Spleen (tissue), 11 donors: ENCODE measurements at regions not wholly inside any gene's neighbourhood (a gene's known extent, or its start where the extent isn't known, plus 50 kb on each side); places are given as distances from the start of the nearest gene placed in this dataset.

ENCODE experiments used
- DNase-seq: peaks from one replicate; pipeline ENCODE4 v3.0.0-alpha.2; 2020
- H3K27ac ChIP-seq, 8 donors: fragments of 200-600 bp; sonication (generic) in 7 of 8; 1 replicate in 4 of 8; 2 replicates in 4 of 8; pipeline versions ENCODE4 v1.5.0 to v1.8.0; 2016 to 2021; ENCODE audit warnings: inconsistent platforms in 4 of 8, mild to moderate bottlenecking in 4 of 8, moderate library complexity in 1 of 8
- H3K27me3 ChIP-seq, 7 donors: fragments of 200-600 bp; sonication (generic) in 6 of 7; replicated peaks in 1 of 7; 1 replicate in 4 of 7; 2 replicates in 3 of 7; pipeline versions ENCODE4 v1.5.0 to v1.8.0; 2016 to 2021; ENCODE audit warnings: inconsistent platforms in 3 of 7, mild to moderate bottlenecking in 1 of 7
- H3K36me3 ChIP-seq, 6 donors: fragments of 200-600 bp; sonication (generic) in 5 of 6; 1 replicate in 4 of 6; 2 replicates in 2 of 6; pipeline versions ENCODE4 v1.5.0 to v1.8.0; 2016 to 2021; ENCODE audit warnings: inconsistent platforms in 2 of 6
- H3K4me1 ChIP-seq, 6 donors: fragments of 200-600 bp; sonication (generic) in 5 of 6; 1 replicate in 3 of 6; 2 replicates in 3 of 6; pipeline versions ENCODE4 v1.5.0 to v1.8.0; 2016 to 2021; ENCODE audit warnings: inconsistent platforms in 3 of 6
- H3K4me3 ChIP-seq, 8 donors: fragments of 200-600 bp; sonication (generic) in 7 of 8; 1 replicate in 4 of 8; 2 replicates in 4 of 8; pipeline versions ENCODE4 v1.5.0 to v1.8.0; 2016 to 2021; ENCODE audit warnings: inconsistent platforms in 4 of 8, mild to moderate bottlenecking in 4 of 8, moderate library complexity in 2 of 8
- H3K9me3 ChIP-seq, 8 donors: fragments of 200-600 bp; sonication (generic) in 7 of 8; 1 replicate in 4 of 8; 2 replicates in 4 of 8; pipeline versions ENCODE4 v1.5.0 to v1.8.0; 2016 to 2021; ENCODE audit warnings: inconsistent platforms in 4 of 8
- POLR2A ChIP-seq, 3 donors: fragments of 450-650 bp; IDR thresholded peaks; one replicate each; pipeline ENCODE4 v1.5.1; 2017; ENCODE audit warnings: antibody characterized with exemption in 3 of 3, mild to moderate bottlenecking in 1 of 3
- POLR2AphosphoS5 ChIP-seq, 3 donors: sonication (generic); formaldehyde crosslinking; IDR thresholded peaks; one replicate each; pipeline ENCODE4 v1.5.1; 2017; ENCODE audit warnings: antibody characterized with exemption in 3 of 3
- WGBS, 5 donors: extraction: QIAGEN DNeasy Blood & Tissue Kit in 3 of 5; methylation state at CpG; one replicate each; pipeline versions ENCODE4 v1.1.5 to v1.1.7; 2013 to 2018; 5-methylcytosine and 5-hydroxymethylcytosine counted together
- intact Hi-C: fragments of 100-400 bp; cut with DNase I; formaldehyde crosslinking; loops from one replicate; pipeline ENCODE4 v1.15.0; 2023; ENCODE audit warnings: low total_unique reads
- TF ChIP-seq, protein P1 (sequence below), 11 experiments: fragments of 200-600 bp in 7 of 11; fragments of 450-650 bp in 4 of 11; sonication (generic) in 4 of 11; IDR thresholded peaks in 8 of 11; conservative IDR thresholded peaks in 3 of 11; 1 replicate in 7 of 11; 2 replicates in 4 of 11; pipeline versions ENCODE4 v1.4.0 to v1.8.0; 2016 to 2021; ENCODE audit warnings: antibody characterized with exemption in 11 of 11, inconsistent platforms in 4 of 11, mild to moderate bottlenecking in 1 of 11
- donor health status: healthy with polysubstance abuse.
- donor health status: DM: no; HTN: no; CAD: no; lungs with moderate emphysema.
- donor health status: DM: no; HTN: no; CAD: no.
- donor health status: Bipolar disorder and iron deficiency.
- donor health status: healthy.
- donor health status: DM: no; HTN: no; CAD: no.
- donor health status: DM: yes; HTN: yes; CAD: no.

DNA sequence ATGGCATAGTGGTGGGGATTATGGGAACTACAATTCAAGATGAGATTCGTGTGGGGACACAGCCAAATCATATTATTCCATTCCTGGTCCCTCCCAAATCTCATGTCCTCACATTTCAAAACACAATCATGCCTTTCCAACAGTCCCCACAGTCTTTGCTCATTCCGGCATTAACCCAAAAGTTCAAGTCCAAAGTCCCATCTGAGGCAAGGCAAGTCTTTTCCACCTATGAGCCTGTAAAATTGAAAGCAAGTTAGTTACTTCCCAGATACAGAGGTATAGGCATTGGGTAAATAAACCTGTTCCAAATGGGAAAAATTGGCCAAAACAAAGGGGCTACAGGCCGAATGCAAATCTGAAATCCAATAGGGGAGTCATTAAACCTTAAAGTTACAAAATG lies 1063.2 kb downstream of the CDH11 start:
- intact Hi-C loops = no loop called here
- 73 to 87% (median 82%) methylated on average over 3 of the region's 3 CpGs for WGBS, 5 donors
- TF ChIP-seq, protein P1, sequence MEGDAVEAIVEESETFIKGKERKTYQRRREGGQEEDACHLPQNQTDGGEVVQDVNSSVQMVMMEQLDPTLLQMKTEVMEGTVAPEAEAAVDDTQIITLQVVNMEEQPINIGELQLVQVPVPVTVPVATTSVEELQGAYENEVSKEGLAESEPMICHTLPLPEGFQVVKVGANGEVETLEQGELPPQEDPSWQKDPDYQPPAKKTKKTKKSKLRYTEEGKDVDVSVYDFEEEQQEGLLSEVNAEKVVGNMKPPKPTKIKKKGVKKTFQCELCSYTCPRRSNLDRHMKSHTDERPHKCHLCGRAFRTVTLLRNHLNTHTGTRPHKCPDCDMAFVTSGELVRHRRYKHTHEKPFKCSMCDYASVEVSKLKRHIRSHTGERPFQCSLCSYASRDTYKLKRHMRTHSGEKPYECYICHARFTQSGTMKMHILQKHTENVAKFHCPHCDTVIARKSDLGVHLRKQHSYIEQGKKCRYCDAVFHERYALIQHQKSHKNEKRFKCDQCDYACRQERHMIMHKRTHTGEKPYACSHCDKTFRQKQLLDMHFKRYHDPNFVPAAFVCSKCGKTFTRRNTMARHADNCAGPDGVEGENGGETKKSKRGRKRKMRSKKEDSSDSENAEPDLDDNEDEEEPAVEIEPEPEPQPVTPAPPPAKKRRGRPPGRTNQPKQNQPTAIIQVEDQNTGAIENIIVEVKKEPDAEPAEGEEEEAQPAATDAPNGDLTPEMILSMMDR (IDR thresholded peaks at IDR 0.05 in 8 of 11, conservative IDR thresholded peaks at IDR 0.05 in 3 of 11) = no peak
- TF ChIP-seq POLR2AphosphoS5 (IDR thresholded peaks at IDR 0.05) (no peak), POLR2A (IDR thresholded peaks at IDR 0.05) (no peak)

DNA sequence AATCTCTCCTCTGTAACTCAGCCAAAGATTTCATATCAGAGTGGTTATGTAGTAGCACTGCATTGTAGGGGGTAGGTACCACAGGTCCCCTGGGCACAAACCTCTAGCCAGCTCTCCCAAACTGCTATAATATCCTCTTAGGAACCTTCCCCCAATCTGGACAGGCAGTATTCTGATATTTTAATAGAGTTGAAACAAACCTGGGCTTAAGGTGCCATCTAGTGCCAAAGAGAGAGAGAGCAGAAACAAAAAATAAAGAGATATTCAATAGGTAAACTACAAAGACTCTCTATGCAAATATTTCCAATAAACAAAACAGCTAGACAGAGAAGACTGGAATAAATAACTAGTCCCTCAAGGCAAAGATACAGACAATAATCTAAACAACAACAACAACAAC lies 1070.0 kb downstream of the CDH11 start:
- H3K4me3 ChIP-seq = no peak overlapping the region
- H3K4me1 ChIP-seq = no peaks in the 10 kb centered on the region
- intact Hi-C loops = no loop called here
- H3K36me3 ChIP-seq = no peaks in the 10 kb centered on the region
- no peak for DNase-seq
- H3K27ac ChIP-seq = no peak overlapping the region
- H3K27me3 ChIP-seq = no peaks in the 10 kb centered on the region
- TF ChIP-seq, protein P1 (IDR thresholded peaks at IDR 0.05 in 8 of 11, conservative IDR thresholded peaks at IDR 0.05 in 3 of 11) = no peak
- TF ChIP-seq POLR2A (IDR thresholded peaks at IDR 0.05) (no peak), POLR2AphosphoS5 (IDR thresholded peaks at IDR 0.05) (no peak)
- peaks cover 0 to 31% (median 21%) of the 10 kb centered on the region in 8 donors for H3K9me3 ChIP-seq

More for the DNA sequence above, 1063.2 kb downstream of the CDH11 start:
- H3K4me1 ChIP-seq = no peaks in the 10 kb centered on the region
- peaks cover 0 to 11% (median 7%) of the 10 kb centered on the region in 8 donors for H3K9me3 ChIP-seq
- DNase-seq = no peak
- no peak overlapping the region for H3K4me3 ChIP-seq
- H3K36me3 ChIP-seq = no peaks in the 10 kb centered on the region
- no peaks in the 10 kb centered on the region for H3K27me3 ChIP-seq
- H3K27ac ChIP-seq = no peak overlapping the region

DNA sequence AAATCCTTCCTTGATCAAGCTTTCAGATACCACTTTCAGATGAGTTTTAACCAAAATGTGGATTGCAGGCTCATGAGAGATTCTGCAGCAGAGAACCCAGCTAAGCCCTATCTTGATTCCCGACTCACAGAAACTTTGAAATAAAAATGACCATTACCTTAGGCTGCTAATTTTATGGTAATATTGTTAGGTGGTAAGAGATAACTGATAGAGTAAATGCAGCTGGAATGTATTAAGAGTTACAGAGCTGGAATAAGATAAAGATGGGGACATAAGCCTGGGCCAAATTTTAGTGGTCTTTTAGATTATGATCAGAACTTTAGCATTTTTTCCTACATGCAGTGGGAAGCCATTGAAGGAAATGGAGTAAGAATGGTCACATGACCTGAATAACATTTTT lies 1074.0 kb downstream of the CDH11 start:
- no peak overlapping the region for H3K4me3 ChIP-seq
- H3K27ac ChIP-seq = no peak overlapping the region
- H3K4me1 ChIP-seq = no peaks in the 10 kb centered on the region
- DNase-seq = no peak
- H3K36me3 ChIP-seq = no peaks in the 10 kb centered on the region
- TF ChIP-seq, protein P1 (IDR thresholded peaks at IDR 0.05 in 8 of 11, conservative IDR thresholded peaks at IDR 0.05 in 3 of 11) = no peak
- TF ChIP-seq POLR2AphosphoS5 (IDR thresholded peaks at IDR 0.05) (no peak), POLR2A (IDR thresholded peaks at IDR 0.05) (no peak)
- no peaks in the 10 kb centered on the region for H3K27me3 ChIP-seq
- peaks cover 0 to 20% (median 12%) of the 10 kb centered on the region in 8 donors for H3K9me3 ChIP-seq
- WGBS, 5 donors = 79 to 90% (median 85%) methylated on average over 1 of the region's 1 CpG
- intact Hi-C loops = no loop called here

DNA sequence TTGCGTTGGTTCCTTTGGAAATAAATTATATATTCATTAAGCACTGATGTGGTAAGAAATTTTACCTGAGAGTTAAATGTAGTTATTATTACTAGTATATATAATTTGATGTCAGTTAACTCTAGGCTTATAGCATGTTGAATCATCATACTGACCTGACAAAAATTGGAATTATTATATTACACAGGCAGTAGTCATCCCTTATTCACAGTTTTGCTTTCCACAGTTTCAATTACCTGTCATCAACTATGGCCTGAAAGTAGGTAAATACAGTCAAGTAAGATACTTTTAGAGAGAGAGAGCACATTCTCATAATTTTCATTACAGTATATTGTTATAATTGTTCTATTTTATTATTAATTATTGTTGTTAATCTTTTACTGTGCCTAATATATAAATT lies 1074.7 kb downstream of the CDH11 start:
- H3K27ac ChIP-seq = no peak overlapping the region
- H3K4me3 ChIP-seq = no peak overlapping the region
- intact Hi-C loops = no loop called here
- no peak for DNase-seq
- WGBS, 5 donors = 84 to 100% (median 91%) methylated on average over 1 of the region's 1 CpG
- no peaks in the 10 kb centered on the region for H3K36me3 ChIP-seq
- no peaks in the 10 kb centered on the region for H3K4me1 ChIP-seq
- TF ChIP-seq, protein P1 (IDR thresholded peaks at IDR 0.05 in 8 of 11, conservative IDR thresholded peaks at IDR 0.05 in 3 of 11) = no peak
- TF ChIP-seq POLR2AphosphoS5 (IDR thresholded peaks at IDR 0.05) (no peak), POLR2A (IDR thresholded peaks at IDR 0.05) (no peak)
- no peaks in the 10 kb centered on the region for H3K27me3 ChIP-seq
- H3K9me3 ChIP-seq = peaks cover 0 to 15% (median 6%) of the 10 kb centered on the region in 8 donors
